Mesenteric fat pad (tissue), 1 donor: ENCODE measurements at regions not wholly inside any gene's neighbourhood (a gene's known extent, or its start where the extent isn't known, plus 50 kb on each side); places are given as distances from the start of the nearest gene placed in this dataset.

ENCODE experiments used
- DNase-seq: peaks from one replicate; pipeline ENCODE4 v3.0.0-alpha.2; 2020; ENCODE audit warnings: low spot score
- donor health status: DM: yes; HTN: yes; CAD: no.

DNA sequence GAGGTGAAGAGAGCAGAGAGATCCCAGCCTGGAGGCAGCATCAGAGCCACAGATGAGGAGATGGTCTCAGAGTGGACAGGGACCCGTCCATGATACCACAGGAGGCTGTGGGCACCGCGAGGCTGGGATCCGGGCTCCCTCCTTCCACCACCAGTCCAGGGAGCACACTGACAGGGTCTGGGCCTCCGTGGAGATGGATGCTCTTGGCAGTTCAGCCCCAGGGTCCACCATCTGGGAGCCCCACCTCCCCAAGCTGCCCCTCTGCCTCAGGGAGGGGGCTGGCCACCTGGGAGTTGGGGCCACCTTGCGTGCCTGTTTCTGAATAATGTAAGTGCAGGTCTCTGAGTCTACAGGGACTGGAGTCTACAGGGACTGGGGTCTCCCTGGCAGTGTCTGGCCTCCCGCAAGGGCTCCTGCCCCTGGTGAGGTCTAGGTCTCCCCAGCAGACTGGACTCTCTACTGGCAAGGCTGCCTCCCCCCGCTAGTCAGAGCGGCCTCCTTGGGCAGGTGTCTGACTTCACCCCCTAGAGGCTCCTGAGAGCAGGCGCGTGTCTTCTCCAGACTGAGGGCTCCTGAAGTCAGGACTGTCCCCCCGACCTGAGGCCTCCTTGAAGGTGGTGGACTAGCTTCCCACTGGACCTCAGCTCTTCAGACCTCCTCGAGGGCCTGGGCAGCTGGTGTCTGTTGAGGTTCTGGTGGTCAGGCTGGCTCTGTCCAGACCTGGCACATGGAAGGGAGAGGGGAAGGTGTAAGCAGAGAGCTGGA, 218.5 kb downstream of the PTPRU start:
- no peak for DNase-seq

- DNase-seq, result no peak
Observed at GRCh38 chr1:29453502-29454240, 217.3 kb downstream of the PTPRU start.

- DNase-seq, result no peak
Observed at GRCh38 chr1:29452463-29453230, 216.3 kb downstream of the PTPRU start.

- no peak for DNase-seq
Observed at GRCh38 chr1:29451368-29451892, 215.1 kb downstream of the PTPRU start.

GRCh38 chr1:29450591-29450990, 214.3 kb downstream of the PTPRU start:
- no peak for DNase-seq

- no peak for DNase-seq
Observed at GRCh38 chr1:29448456-29449235, 212.3 kb downstream of the PTPRU start.

- no peak for DNase-seq
Observed at GRCh38 chr1:29447368-29447767, 211.0 kb downstream of the PTPRU start.

GRCh38 chr1:29444782-29445729, 208.7 kb downstream of the PTPRU start:
- DNase-seq, result peak; percentile 64

GRCh38 chr1:29444081-29444715, 207.9 kb downstream of the PTPRU start:
- DNase-seq, result peak; percentile 65

GRCh38 chr1:29441916-29442668, 205.8 kb downstream of the PTPRU start:
- DNase-seq, result peak; percentile 84

GRCh38 chr1:29439615-29440014, 203.3 kb downstream of the PTPRU start:
- peak; percentile 24 for DNase-seq

- peak; percentile 49 for DNase-seq
Observed at GRCh38 chr1:29438991-29439390, 202.7 kb downstream of the PTPRU start.

DNA sequence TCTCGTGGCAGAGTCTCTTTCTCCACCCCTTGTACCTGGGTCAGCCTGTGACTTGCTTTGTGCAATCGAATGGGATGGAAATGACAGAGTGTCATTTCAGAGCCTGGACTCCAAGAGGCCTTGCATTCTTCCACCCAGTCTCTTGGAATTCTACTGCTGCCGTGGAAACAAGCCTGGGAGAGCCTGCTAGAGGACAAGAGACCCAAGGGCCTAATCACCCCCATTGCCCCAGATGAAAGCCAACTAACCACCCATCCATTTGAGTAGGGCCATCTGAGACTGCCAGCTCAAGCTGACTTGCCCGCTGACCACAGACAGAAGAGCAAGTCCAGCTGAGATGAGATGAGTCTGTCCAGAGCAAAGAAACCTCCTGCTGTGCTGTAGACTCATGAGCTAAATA, 201.6 kb downstream of the PTPRU start:
- DNase-seq, result peak; percentile 37

DNA sequence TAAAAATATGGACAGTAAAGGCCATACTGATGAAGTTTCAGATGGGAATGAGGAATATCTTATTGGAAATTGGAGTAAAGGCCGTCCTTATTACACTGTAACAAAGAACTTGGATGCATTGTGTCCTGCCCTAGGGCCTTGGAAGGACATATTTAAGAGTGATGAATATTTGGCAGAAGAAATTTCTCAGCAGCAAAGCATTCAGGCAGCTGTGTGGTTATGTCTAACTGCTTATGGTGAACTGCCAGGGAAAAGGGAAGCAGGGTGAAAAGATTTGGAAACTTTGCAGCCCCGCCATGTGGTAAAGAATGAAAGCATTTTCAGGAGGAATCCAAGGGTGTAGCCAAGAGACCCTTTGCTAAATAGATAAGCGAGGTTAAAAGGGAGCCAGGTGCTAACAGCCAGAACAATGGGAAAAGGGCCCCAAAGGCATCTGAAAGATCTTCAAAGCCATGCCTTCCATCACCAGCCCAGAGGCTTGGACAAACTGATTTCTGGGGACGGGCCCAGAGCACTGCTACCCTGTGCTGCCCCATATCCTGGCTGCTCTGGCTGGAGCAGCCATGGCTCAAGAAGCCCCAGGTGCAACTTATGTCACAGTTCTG, 200.0 kb downstream of the PTPRU start:
- no peak for DNase-seq

- no peak for DNase-seq
Observed at GRCh38 chr1:29433830-29434229, 197.5 kb downstream of the PTPRU start.

GRCh38 chr1:29431138-29431537, 194.8 kb downstream of the PTPRU start:
- DNase-seq, result peak; percentile 9

GRCh38 chr1:29429656-29430055, 193.3 kb downstream of the PTPRU start:
- peak; percentile 0 for DNase-seq

DNA sequence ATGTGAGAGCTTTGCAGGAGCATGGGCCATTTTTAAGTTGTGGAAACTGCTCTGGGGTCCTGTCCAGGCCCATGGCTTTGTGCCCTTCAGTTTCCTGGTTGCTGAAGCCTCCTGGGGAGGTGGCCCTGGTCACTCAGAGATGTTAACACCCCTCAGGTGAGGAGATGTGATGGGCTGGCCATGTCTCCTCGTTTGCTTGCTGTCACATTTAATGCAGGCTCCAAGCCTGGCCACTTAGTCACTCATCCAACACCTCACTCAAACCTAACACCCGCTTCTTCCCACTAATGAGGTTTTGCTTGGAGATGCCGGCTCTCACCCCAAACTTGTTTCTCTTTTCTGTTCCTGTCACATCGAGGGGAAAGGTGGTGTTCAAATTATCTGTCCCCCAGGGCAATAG, 192.7 kb downstream of the PTPRU start:
- DNase-seq, result peak; percentile 67
